Pons (tissue), 1 donor: ENCODE measurements at regions not wholly inside any gene's neighbourhood (a gene's known extent, or its start where the extent isn't known, plus 50 kb on each side); places are given as distances from the start of the nearest gene placed in this dataset.
"Not testable (repeated sequence)": the region's sequence is repeated elsewhere in the genome, so short reads cannot be mapped to it uniquely, and the experiment has no call there.

Source experiments
- DNase-seq: peaks from one replicate; pipeline ENCODE4 v3.0.0-alpha.2; 2016; ENCODE audit warnings: low spot score

DNA sequence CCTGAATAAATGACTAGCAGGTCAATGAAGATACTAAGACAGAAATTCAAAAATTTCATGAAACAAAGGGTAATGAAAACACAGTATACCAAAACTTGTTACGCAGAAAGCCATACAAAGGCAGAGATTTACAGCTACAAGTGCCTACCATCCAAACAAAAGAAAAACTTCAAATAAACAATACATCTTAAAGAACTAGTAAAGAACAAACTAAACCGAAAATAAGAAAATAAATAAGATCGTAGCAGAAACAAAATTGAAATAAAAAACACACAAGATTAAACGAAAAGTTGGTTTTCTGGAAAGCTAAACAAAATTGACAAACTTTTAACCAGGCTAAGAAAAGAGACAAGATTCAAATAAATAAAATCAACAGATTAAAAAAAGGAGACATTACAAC, 51.5 kb downstream of the VPREB1 start:
- not testable (repeated sequence) for DNase-seq

DNA sequence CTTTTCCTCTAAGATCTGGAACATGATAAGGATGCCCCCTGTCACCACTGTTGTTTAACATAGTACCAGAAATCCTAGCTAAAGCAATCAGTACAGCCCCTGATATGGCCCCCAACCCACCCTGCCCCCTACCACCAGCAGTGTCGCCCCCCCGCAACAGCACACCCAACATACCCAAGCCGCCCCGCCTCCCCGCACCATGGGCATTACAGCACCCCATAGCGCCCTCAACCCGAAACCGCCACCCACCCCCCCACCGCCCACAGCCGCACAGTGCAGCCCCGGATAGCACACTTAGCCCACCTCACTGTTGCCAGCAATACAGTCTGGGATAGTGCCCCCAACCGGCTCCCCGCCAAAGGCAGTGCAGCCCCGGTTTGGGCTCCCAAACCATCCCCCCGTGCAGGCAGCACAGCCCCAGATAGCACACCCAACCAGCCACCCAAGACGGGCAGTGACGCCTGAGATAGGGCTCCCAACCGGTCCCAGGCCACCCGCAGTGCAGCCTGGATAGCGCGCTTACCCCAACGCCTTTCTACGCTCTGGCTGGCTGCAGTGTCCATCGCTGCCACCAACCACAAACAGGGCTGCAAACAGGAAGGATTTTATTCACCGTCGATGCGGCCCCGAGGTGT, 52.7 kb downstream of the VPREB1 start:
- DNase-seq, result not testable (repeated sequence)

DNA sequence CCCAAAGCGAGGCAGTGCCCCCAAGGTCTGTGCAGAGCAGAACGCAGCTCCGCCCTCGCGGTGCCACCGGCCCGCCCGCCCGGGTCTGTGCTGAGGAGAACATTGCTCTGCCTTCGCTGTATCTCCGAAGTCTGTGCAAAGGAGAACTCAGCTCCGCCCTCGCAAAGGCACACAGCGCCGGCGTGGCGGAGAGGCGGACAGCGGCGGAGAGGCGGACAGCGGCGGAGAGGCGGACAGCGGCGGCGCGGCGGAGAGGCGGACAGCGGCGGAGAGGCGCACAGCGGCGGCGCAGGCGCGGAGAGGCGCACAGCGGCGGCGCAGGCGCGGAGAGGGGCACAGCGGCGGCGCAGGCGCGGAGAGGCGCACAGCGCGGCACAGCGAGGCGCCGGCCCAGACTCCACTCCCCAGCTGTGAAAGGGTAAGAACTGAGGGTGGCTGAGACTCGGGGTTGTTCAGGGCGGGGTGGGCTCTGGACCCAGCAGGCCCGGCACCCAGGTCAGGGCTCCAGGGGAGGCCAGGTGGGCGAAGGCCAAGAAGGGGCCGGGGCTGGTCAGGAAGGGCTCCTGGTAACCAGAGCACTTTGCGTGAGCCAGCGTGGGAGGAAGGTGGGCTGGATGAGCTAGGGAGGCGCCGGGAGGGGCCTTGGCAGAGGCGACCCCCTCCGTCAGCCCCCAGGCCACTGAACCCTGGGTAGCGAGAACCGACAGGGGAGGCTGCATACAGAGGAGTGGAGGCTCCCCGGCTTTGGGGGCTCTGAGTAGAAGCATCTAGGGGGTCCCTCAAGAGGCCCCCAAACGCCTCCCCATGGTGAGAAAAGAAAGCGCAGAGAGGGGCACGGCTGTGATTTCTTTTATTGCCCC, 53.4 kb downstream of the VPREB1 start:
- DNase-seq, result not testable (repeated sequence)

DNA sequence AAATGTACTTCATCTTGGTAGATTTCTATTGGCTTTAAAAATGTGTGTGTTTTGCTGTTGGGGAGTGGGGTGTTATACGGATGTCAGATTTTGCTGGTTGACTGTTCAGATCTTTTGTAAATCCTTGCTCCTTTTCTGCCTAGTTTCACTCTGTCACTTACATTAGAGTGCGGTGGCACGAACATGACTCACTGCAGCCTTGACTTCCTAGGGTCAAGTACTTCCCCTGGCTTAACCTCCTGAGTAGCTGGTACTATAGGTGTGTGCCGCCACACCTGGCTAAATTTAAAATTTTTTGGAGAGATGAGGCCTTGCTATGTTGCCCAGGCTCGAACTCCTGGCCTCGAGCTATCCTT, 54.0 kb downstream of the VPREB1 start:
- not testable (repeated sequence) for DNase-seq

DNA sequence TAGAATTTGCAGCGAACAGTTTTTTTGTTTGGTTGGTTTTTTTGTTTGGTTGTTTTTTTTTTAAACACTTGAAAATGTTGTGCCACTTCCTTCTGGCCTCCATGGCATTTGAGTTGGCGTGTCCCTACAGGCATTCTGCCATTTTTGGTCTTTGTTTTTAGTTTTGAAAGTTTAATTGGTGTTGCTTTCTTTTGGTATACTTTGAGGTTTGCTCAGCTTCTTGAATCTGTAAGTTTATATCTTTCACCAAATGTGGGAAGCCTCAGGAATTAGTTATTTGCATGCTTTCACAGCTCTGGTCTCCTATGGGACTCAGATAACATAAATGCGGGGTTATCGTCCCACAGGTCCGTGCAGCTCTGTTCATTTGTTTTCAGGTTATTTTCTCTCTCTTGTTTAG, 55.9 kb downstream of the VPREB1 start:
- DNase-seq, result not testable (repeated sequence)

DNA sequence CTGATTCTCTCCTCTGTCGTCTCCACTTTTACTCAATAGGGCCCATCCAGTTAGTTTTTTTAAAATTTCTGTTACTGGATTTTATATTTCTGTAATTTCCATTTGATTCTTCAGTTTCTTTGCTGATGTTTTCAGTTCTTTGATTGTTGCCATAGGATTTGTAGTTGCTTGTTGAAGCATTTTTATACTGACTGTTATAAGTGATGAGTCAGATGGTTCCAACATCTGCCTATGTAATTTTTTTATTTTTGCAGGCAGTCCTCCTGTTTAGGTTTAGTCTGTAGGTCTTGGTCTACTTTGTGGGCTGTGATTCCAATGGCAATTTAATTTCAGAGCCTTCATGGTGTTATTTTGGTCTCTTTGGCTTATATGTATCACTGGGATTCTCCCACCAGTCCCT, 56.4 kb downstream of the VPREB1 start:
- DNase-seq, result not testable (repeated sequence)

DNA sequence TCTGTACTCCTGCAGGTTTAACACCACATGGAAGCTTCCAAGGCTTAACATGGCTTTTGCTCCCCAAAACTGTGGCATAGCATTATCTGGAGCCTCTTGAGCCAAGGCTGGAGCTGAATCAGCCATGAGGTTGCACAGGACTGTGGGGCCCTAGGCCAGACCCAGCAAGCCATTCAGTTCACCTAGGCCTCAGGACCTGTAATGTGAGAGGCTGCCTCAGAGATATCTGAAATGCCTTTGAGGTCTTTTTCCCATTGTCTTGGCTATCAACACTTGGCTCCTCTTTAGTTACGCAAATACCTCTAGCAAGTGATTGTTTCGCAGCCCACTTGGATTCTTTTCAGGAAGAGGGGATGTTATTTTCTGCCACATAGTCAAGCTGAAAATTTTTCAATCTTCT, 72.0 kb downstream of the VPREB1 start:
- DNase-seq, result no peak

DNA sequence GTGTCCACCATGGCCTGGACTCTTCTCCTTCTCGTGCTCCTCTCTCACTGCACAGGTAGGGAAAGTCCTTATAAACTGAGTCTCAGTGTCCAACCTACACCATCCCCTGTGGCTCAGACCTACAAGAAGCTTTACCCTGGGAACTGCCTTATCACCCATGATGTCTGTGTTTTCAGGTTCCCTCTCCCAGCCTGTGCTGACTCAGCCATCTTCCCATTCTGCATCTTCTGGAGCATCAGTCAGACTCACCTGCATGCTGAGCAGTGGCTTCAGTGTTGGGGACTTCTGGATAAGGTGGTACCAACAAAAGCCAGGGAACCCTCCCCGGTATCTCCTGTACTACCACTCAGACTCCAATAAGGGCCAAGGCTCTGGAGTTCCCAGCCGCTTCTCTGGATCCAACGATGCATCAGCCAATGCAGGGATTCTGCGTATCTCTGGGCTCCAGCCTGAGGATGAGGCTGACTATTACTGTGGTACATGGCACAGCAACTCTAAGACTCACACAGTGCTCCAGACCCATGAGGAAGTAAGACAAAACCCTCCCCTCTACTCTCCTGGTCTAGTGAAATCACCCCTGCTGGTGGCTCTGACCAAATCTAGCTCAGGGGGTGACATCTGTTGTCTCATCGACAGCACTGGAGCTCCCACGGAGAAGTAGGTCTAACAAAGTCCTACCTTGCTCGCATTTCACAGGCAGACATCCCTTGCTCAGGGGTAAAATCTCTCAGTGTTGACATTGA, 74.3 kb downstream of the VPREB1 start:
- DNase-seq, result no peak

DNA sequence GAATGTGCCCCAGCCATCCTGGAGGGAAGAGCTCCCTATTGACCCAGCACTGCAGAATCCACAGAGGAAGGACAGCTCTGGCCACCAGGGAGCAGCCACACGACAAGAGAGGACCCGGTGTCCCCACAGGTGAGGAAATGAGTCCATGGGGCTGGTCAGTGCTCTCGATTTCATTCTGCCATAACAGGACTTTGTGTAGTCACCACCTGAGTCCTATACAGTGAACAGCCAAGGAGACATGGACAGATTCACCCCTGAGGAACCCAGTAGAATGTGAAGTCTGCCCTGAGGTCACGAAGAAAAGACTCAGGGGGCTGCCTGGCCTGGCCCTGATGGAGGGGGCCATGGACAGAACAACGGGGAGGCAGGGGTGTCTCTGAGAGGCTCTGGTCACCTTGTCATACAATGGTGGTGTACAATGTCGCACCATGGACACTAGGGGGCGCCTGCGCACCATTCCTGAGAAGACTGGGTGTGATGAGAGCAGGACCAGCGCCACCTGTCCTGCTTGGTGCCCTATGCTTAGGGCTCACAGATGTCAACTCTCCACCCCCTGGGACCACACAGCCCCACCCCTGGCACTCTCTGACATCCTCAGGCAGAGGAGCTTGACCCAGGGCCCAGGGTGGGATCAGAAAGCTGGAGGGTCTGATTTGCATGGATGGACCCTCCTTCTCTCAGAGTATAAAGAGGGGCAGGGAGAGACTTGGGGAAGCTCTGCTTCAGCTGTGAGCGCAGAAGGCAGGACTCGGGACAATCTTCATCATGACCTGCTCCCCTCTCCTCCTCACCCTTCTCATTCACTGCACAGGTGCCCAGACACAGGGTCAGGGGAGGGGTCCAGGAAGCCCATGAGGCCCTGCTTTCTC, 77.4 kb downstream of the VPREB1 start:
- peak; percentile 71 for DNase-seq

DNA sequence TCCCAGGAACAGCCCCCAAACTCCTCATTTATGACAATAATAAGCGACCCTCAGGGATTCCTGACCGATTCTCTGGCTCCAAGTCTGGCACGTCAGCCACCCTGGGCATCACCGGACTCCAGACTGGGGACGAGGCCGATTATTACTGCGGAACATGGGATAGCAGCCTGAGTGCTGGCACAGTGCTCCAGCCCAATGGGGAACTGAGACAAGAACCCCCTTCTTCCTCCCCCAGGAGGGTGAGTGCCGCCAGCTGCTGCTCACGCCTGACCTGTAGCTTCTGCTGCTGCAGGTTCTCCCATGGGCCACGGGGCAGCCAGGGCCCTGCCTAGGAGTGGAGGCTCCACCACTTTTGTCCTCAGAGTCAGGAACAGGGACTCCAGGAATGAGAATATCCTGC, 78.2 kb downstream of the VPREB1 start:
- no peak for DNase-seq

DNA sequence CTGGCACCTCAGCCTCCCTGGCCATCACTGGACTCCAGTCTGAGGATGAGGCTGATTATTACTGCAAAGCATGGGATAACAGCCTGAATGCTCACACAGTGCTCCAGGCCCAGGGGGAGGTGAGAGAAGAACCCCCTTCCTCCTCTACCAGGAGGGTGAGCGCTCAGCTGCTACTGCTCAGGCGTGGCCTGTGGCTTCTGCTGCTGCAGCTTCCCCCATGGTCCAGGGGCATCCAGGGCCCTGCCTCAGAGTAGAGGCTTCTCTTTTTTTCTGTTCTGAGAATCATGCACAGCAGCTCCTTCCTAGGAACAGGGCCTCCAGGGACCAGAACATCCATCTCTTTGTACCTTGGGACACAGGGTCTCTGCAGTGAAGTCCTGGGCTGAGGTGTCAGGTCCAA, 83.1 kb downstream of the VPREB1 start:
- DNase-seq, result no peak

DNA sequence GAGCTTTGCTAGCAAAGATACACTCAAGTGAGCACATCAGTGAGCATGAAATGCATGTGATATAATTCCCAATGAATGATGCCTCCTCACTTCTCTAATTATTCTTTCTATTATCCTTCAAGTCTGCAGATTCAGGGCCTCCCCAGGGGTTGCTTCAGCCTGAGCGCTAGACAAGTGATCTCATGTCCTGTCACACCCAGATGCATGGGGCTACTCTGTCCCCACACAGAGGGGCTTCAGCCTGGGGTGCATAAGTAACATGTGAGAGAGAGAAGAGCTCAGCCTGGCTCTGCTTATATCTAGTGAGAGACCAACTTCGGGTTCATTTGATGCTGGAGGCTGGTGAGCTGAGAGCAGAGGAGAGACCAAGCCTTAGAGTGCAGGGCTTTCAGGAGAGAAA, 85.2 kb downstream of the VPREB1 start:
- DNase-seq, result no peak

DNA sequence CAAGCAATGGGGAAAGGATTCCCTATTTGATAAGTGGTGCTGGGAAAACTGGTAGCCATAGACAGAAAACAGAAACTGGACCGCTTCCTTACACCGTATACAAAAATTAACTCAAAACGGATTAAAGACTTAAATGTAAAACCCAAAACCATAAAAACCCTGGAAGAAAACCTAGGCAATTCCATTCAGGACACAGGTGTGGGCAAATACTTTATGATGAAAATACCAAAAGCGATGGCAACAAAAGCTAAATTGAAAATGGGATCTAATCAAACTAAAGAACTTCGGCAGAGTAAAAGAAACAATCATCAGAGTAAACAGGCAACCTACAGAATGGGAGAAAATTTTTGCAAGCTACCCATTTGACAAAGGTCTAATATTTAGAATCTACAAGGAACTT, 91.1 kb downstream of the VPREB1 start:
- not testable (repeated sequence) for DNase-seq

DNA sequence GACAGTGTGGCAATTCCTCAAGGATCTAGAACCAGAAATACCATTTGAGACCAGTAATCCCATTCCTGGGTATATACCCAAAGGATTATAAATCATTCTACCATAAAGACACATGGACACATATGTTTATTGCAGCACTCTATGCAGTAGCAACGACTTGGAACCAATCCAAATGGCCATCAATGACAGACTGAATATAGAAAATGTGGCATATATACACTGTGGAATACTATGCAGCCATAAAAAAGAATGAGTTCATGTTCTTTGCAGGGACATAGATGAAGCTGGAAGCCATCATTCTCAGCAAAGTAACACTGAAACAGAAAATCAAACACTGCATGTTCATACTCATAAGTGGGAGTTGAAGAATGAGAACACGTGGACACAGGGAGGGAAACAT, 91.7 kb downstream of the VPREB1 start:
- not testable (repeated sequence) for DNase-seq

DNA sequence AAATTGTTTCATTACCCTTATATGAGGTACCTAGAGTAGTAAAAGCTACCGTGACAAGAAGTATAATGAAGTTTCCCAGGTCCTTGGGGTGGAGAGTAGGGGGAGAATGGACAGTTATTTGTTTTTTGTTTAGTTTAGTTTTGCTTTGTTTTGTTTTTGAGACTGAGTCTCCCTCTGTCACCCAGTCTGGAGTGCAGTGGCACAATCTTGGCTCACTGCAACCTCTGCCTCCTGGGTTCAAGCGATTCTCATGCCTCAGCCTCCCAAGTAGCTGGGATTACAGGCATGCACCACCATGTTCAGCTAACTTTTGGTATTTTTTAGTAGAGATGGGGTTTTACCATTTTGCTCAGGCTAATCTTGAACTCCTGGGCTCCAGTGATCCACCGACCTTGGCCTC, 94.2 kb downstream of the VPREB1 start:
- not testable (repeated sequence) for DNase-seq

DNA sequence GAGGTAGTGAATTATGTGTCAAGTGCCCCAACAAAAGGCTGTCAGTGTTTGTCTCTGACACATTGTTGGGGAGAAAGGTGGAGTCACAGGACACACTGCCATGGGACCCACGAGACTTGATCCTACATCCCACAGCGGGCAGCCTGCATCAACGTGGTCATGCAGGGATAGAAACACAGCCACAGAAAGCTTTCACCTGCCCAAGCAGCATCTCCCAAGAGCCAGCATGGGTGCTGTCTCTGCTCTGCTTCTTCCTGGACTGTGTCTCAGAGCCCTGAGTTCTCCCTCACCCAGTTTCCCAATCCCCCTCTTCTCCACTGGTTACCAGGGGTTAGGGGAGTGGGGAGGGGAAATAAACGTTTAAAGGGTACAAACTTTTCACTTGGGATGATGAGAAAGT, 97.2 kb downstream of the VPREB1 start:
- no peak for DNase-seq

DNA sequence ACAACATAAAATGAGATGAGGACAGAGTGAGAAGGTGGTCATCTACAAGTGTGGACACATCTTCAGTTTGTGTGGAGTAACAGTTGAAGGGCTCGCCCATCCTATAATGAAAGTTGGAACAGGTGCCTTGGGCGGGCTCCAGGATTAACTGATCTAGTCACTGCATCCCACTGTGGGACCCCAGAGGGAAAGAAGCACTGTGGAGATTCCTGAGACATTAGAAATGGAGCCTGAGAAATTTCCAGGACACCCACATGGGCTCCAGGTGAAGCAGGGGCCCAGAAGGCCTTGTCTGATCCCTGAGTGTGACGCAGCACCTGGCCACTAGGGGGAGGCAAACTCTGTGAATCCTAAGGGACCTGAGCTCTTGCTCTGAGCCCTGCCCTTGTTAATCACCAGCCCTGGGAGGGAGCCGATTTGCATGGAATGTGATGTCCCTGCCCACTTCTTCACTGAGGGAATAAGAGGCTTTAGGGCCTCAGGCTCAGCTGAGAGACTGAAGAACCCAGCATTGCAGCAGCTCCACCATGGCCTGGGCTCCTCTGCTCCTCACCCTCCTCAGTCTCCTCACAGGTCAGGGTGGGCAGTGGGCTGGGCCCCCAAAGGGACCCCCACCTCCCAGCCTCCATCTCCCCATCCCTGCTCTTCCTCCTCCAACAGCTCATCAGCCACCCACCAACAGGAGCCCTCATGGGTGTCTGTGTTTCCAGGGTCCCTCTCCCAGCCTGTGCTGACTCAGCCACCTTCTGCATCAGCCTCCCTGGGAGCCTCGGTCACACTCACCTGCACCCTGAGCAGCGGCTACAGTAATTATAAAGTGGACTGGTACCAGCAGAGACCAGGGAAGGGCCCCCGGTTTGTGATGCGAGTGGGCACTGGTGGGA, 98.4 kb downstream of the VPREB1 start:
- DNase-seq, result no peak

DNA sequence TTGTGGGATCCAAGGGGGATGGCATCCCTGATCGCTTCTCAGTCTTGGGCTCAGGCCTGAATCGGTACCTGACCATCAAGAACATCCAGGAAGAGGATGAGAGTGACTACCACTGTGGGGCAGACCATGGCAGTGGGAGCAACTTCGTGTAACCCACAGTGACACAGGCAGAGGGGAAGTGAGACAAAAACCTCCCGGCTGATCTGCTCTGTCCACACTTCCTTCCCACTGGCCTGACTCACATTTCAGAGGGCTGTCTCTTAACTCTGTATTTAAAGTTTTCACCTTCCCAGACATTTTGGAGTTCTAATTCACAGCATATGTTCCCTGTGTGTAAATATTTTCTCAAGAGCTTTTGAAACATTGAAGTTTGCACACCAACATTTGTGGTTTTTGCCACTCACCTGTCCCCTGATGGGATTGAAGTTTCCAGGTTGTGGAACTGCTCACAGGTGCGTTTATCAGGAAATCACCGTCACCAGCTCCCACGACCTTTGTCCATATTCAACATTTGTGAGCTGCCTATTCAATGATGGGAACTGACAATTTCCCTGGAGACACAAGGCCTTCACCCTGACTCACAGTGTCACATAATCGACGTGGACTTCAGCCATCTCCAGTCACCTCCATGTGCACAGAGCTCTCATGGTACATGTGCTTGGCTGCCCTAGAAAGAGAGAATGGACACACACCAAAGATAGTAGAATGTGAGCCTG, 99.2 kb downstream of the VPREB1 start:
- DNase-seq, result no peak

DNA sequence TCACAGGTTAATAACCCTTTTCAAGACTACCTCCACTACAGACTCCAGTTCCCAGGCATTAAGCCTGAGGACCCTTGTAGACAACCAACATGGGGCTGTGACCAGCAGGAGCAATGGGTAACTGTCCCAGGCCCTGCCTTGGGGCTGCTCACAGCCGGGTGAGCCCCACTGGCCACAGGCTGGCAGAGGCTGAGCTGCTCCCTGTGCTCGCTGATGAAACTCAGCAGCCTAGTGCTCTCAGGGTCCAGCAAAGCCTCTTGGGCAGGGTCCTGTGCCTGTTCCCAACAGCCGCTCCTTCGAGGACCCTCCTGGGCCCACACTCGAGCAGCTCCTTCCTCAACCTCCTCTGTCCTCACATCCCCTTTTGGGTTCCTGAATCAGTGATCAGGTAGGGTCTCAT, 99.8 kb downstream of the VPREB1 start:
- no peak for DNase-seq

DNA sequence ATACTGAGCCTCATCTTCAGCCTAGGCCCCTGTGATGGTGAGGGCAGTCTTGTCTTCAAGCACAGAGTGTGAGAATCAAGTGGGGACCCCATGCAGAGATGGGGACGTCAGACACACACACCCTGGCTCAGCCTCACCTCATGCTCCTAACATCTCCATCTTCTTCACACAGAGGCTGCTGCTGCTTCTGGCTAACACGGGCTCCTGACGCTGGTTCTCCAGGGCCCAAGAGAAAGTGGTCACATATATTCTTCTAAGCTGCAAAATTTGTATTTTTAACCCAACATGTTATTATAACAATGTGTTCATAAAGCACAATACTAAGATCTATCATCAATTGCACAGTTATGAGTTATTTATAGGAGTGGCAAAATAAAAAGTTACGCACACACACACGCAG, 101.2 kb downstream of the VPREB1 start:
- DNase-seq, result no peak
